BLaER1 (cell line): ENCODE measurements at regions not wholly inside any gene's neighbourhood (a gene's known extent, or its start where the extent isn't known, plus 50 kb on each side); places are given as distances from the start of the nearest gene placed in this dataset.

ENCODE experiments used
- H3K27ac ChIP-seq: shearing (Covaris generic); formaldehyde crosslinking; 2 replicates; pipeline ENCODE4 v1.8.1; 2022
- H3K27me3 ChIP-seq: shearing (Covaris generic); formaldehyde crosslinking; 2 replicates; pipeline ENCODE4 v1.8.1; 2022
- H3K36me3 ChIP-seq: shearing (Covaris generic); formaldehyde crosslinking; 2 replicates; pipeline ENCODE4 v1.8.1; 2022
- H3K4me1 ChIP-seq: shearing (Covaris generic); formaldehyde crosslinking; 2 replicates; pipeline ENCODE4 v1.8.1; 2022
- H3K4me2 ChIP-seq: shearing (Covaris generic); formaldehyde crosslinking; 2 replicates; pipeline ENCODE4 v1.8.1; 2022
- H3K4me3 ChIP-seq: shearing (Covaris generic); formaldehyde crosslinking; 2 replicates; pipeline ENCODE4 v1.8.1; 2022
- H3K9ac ChIP-seq: shearing (Covaris generic); formaldehyde crosslinking; 2 replicates; pipeline ENCODE4 v1.8.1; 2022
- H3K9me3 ChIP-seq: shearing (Covaris generic); formaldehyde crosslinking; 2 replicates; pipeline ENCODE4 v1.8.1; 2022
- H4K20me1 ChIP-seq: shearing (Covaris generic); formaldehyde crosslinking; 2 replicates; pipeline ENCODE4 v1.8.1; 2022
- Cebpa-rat ChIP-seq: shearing (Covaris generic); IDR thresholded peaks from 2 replicates; pipeline ENCODE4 v1.8.1; 2022

GRCh38 chr13:40125336-40125735, 469.9 kb downstream of the COG6 start:
- H3K27ac ChIP-seq: no peak overlapping the region
- H3K36me3 ChIP-seq: no peaks in the 10 kb centered on the region
- H3K4me3 ChIP-seq: no peak overlapping the region
- H4K20me1 ChIP-seq: no peaks in the 10 kb centered on the region
- TF ChIP-seq Cebpa-rat: no peak
- H3K4me2 ChIP-seq: peak overlapping the region; percentile 89; the same call in 1 of the 2 replicates
- H3K4me1 ChIP-seq: peaks cover 34% of the 10 kb centered on the region
- H3K9ac ChIP-seq: no peak overlapping the region
- no peaks in the 10 kb centered on the region for H3K27me3 ChIP-seq
- H3K9me3 ChIP-seq: peaks cover 17% of the 10 kb centered on the region

DNA sequence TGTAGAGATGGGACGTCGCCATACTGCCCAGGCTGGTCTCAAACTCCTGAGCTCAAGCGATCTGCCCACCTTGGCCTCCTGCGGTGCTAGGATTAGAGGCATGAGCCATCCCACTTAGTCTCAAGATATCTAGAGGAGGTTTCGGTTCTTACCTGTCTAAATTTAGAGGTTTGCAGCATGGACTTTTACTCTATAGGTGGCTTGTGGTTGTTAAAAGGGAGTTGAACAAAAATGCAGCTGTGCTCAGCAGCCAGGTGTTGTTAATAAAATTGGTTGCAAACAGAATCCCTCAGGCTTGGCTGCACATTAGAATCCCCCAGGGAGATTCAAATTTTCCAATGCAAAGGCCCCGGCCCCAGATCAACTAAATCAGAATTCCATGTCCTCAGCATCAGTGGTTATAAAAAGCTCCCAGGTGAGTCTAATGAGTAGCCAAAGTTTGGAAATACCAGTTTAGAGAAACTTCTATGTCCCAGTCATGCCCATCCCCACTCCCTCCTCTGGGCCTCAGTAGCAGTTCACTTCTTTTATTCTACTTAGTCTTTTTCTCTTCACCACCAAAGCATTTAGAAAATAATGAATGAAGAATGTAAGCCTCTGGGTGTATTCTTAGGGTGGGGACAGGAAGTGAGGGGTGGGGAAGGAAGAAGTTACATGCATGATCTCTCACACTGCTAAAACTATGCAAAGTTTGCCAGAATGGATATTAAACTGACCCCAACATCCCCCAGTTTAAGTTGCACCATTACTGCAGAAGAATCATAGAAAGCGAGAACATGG, 471.0 kb downstream of the COG6 start:
- H3K36me3 ChIP-seq: no peaks in the 10 kb centered on the region
- H4K20me1 ChIP-seq: no peaks in the 10 kb centered on the region
- H3K4me3 ChIP-seq: no peak overlapping the region
- no peak for TF ChIP-seq Cebpa-rat
- H3K27me3 ChIP-seq: no peaks in the 10 kb centered on the region
- H3K4me2 ChIP-seq: peak overlapping the region; percentile 89
- peaks cover 34% of the 10 kb centered on the region for H3K4me1 ChIP-seq
- H3K27ac ChIP-seq: peak overlapping the region; percentile 16; the same call in 1 of the 2 replicates
- H3K9ac ChIP-seq: no peak overlapping the region
- H3K9me3 ChIP-seq: peaks cover 22% of the 10 kb centered on the region

DNA sequence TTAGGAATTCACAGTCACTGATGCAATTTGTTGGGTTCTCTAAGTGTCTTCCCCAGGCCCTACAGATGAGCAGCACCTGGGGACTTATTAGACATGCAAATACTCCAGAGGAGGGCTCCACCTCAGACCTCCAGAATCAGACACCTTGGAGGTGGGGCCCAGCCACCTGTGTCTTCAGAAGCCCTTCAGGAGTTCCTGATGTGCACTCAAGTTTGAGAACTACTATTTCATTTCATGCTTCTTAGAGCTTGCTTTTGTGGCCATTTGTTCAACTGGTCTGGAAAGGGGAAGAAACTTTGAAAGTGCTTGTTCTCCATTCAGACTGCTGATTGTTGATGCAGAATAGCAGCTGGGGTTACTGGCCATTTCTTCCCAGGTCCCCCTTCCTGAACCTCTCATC, 472.0 kb downstream of the COG6 start:
- peak overlapping the region; percentile 89 for H3K4me2 ChIP-seq
- H3K27ac ChIP-seq: peak overlapping the region; percentile 57

GRCh38 chr13:40127925-40128324, 472.5 kb downstream of the COG6 start:
- Histone ChIP-seq H3K4me3 (no peak overlapping the region), H3K36me3 (no peaks in the 10 kb centered on the region), H3K4me1 (peaks cover 34% of the 10 kb centered on the region), H3K9ac (no peak overlapping the region), H4K20me1 (no peaks in the 10 kb centered on the region), H3K27me3 (no peaks in the 10 kb centered on the region), H3K9me3 (peaks cover 22% of the 10 kb centered on the region), H3K27ac (peak overlapping the region; percentile 57), H3K4me2 (peak overlapping the region; percentile 89)
- no peak for TF ChIP-seq Cebpa-rat

More for the DNA sequence above, 472.0 kb downstream of the COG6 start:
- H3K27me3 ChIP-seq: no peaks in the 10 kb centered on the region
- H3K4me3 ChIP-seq: no peak overlapping the region
- peaks cover 34% of the 10 kb centered on the region for H3K4me1 ChIP-seq
- H3K9me3 ChIP-seq: peaks cover 22% of the 10 kb centered on the region
- no peak for TF ChIP-seq Cebpa-rat
- H3K9ac ChIP-seq: no peak overlapping the region
- no peaks in the 10 kb centered on the region for H4K20me1 ChIP-seq
- H3K36me3 ChIP-seq: no peaks in the 10 kb centered on the region

- TF ChIP-seq Cebpa-rat: no peak
- Histone ChIP-seq H3K27ac (no peak overlapping the region), H4K20me1 (no peaks in the 10 kb centered on the region), H3K27me3 (no peaks in the 10 kb centered on the region), H3K4me1 (peaks cover 34% of the 10 kb centered on the region), H3K4me3 (no peak overlapping the region), H3K4me2 (no peak overlapping the region), H3K9me3 (peaks cover 22% of the 10 kb centered on the region), H3K9ac (no peak overlapping the region), H3K36me3 (no peaks in the 10 kb centered on the region)
These were observed 474.0 kb downstream of the COG6 start for GRCh38 chr13:40129467-40129866.

DNA sequence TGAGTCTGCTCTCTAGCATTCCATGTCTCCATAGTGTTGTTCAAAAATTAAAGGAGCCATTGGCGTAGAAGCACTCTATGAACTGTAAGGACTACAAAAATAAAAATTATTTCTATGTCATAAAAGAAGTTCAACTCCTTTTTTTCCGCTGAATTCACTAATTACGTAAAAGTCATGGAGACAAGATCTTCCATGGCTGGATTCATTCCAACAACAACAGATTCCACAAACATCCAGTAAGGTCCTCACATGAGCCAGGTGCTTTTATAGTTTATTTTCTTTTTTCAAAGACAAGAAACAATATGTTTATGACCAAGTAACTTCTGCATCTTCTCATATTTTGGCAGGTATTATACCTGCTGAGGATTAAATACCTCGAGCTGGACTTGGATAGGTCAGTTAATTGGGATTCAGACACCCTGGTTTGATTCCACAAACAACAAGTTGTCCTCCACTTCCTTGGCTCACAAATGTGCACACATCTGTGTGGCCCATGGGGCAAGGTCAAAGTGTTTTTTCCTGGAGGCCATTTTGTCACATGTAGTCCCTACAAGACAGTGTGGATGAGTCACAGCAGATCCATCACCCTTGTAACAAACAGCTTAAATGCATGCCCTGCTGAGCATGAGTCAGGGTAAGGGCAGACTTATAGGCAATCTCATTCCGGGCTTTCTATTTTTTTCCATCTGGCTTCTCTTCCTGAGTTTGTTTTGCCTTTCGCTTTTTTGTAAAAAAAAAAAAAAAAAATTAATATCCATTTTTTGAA, 475.6 kb downstream of the COG6 start:
- H3K27me3 ChIP-seq: no peaks in the 10 kb centered on the region
- H3K4me2 ChIP-seq: no peak overlapping the region
- peaks cover 24% of the 10 kb centered on the region for H3K4me1 ChIP-seq
- H4K20me1 ChIP-seq: no peaks in the 10 kb centered on the region
- no peak overlapping the region for H3K27ac ChIP-seq
- H3K4me3 ChIP-seq: no peak overlapping the region
- no peak overlapping the region for H3K9ac ChIP-seq
- H3K9me3 ChIP-seq: peaks cover 22% of the 10 kb centered on the region
- TF ChIP-seq Cebpa-rat: no peak
- no peaks in the 10 kb centered on the region for H3K36me3 ChIP-seq

GRCh38 chr13:40132249-40132648, 476.8 kb downstream of the COG6 start:
- Histone ChIP-seq H3K27me3 (no peaks in the 10 kb centered on the region), H3K9ac (no peak overlapping the region), H3K27ac (no peak overlapping the region), H4K20me1 (no peaks in the 10 kb centered on the region), H3K4me1 (peaks cover 12% of the 10 kb centered on the region), H3K4me3 (no peak overlapping the region), H3K9me3 (peaks cover 22% of the 10 kb centered on the region), H3K36me3 (no peaks in the 10 kb centered on the region), H3K4me2 (no peak overlapping the region)
- TF ChIP-seq Cebpa-rat: no peak

DNA sequence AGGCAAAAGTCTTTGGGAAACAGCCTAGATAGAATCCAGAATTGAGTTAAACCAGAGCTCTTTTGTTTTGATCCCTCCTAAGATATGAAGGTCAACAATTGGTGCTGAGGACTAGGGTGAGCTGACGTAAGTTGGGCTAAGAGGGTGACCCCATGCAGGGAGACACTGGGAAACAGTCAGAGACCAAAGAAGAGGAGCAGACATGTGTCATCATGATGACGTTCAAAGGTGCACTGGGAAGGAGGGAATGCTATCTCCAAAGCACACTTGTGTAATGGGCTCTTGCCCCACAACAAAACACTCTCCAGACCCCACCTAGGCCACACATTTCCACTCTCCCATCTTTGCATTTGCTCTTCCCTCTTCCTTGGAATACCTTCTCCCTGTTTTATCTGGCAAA, 481.4 kb downstream of the COG6 start:
- H3K9ac ChIP-seq: no peak overlapping the region
- no peaks in the 10 kb centered on the region for H3K36me3 ChIP-seq
- H3K9me3 ChIP-seq: no peaks in the 10 kb centered on the region
- H3K4me2 ChIP-seq: no peak overlapping the region
- no peak overlapping the region for H3K27ac ChIP-seq
- TF ChIP-seq Cebpa-rat: no peak
- no peak overlapping the region for H3K4me3 ChIP-seq
- H3K4me1 ChIP-seq: no peaks in the 10 kb centered on the region
- H4K20me1 ChIP-seq: no peaks in the 10 kb centered on the region
- H3K27me3 ChIP-seq: no peaks in the 10 kb centered on the region

DNA sequence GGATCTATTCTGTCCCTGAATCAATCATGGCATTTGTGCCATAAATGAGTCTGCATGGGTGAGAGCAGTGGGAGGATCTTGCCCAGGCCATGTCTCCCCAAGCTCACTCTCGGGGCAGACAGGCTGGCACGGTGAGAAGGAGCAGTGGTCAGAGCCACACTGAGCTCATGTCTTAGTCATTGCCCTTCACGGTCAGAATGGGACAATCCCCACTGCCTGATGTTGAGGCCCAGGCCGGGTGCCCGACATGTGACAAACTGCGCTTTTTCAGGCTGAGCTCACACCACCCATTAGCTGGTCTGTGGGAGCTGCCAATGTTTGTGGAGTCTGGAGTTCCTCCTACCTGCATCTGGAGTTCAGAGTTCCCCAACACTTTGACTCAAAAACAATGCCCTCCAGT, 481.9 kb downstream of the COG6 start:
- no peak overlapping the region for H3K9ac ChIP-seq
- H4K20me1 ChIP-seq: no peaks in the 10 kb centered on the region
- H3K36me3 ChIP-seq: no peaks in the 10 kb centered on the region
- no peaks in the 10 kb centered on the region for H3K4me1 ChIP-seq
- H3K27ac ChIP-seq: no peak overlapping the region
- no peak overlapping the region for H3K4me3 ChIP-seq
- H3K4me2 ChIP-seq: no peak overlapping the region
- no peaks in the 10 kb centered on the region for H3K27me3 ChIP-seq
- TF ChIP-seq Cebpa-rat: no peak
- H3K9me3 ChIP-seq: no peaks in the 10 kb centered on the region

GRCh38 chr13:40139896-40140520, 484.5 kb downstream of the COG6 start:
- H3K27me3 ChIP-seq: no peaks in the 10 kb centered on the region
- H3K9me3 ChIP-seq: no peaks in the 10 kb centered on the region
- H3K4me3 ChIP-seq: no peak overlapping the region
- no peaks in the 10 kb centered on the region for H3K36me3 ChIP-seq
- no peak overlapping the region for H3K9ac ChIP-seq
- no peak for TF ChIP-seq Cebpa-rat
- no peak overlapping the region for H3K27ac ChIP-seq
- H4K20me1 ChIP-seq: no peaks in the 10 kb centered on the region
- H3K4me2 ChIP-seq: no peak overlapping the region
- H3K4me1 ChIP-seq: peaks cover 11% of the 10 kb centered on the region
